HuH-7 (cell line): ENCODE measurements at regions not wholly inside any gene's neighbourhood (a gene's known extent, or its start where the extent isn't known, plus 50 kb on each side); places are given as distances from the start of the nearest gene placed in this dataset.

Experiments
- DNase-seq: peaks from one replicate; pipeline ENCODE4 v3.0.0; 2011; ENCODE audit warnings: low spot score

GRCh38 chr17:74146196-74146595 is 57.3 kb upstream of the RPL38 start:
- no peak for DNase-seq

GRCh38 chr17:74147056-74147835 is 56.2 kb upstream of the RPL38 start:
- DNase-seq, result no peak

GRCh38 chr17:74147966-74148365 is 55.5 kb upstream of the RPL38 start:
- DNase-seq, result no peak

GRCh38 chr17:74148446-74148845 is 55.0 kb upstream of the RPL38 start:
- no peak for DNase-seq

GRCh38 chr17:74148901-74149596 is 54.4 kb upstream of the RPL38 start:
- DNase-seq, result no peak

GRCh38 chr17:74149597-74150427 is 53.7 kb upstream of the RPL38 start:
- DNase-seq, result no peak

GRCh38 chr17:74150428-74151025 is 53.0 kb upstream of the RPL38 start:
- no peak for DNase-seq

- no peak for DNase-seq
Observed at GRCh38 chr17:74151551-74152315, 51.7 kb upstream of the RPL38 start.

- DNase-seq, result no peak
Observed at GRCh38 chr17:74152591-74153455, 50.7 kb upstream of the RPL38 start.

GRCh38 chr17:74153456-74153810 is 50.0 kb upstream of the RPL38 start:
- no peak for DNase-seq
